Sigmoid colon (tissue), 6 donors: ENCODE measurements at regions not wholly inside any gene's neighbourhood (a gene's known extent, or its start where the extent isn't known, plus 50 kb on each side); places are given as distances from the start of the nearest gene placed in this dataset.

Experiments
- DNase-seq: peaks from one replicate; pipeline ENCODE4 v3.0.0-alpha.2; 2019
- H3K27ac ChIP-seq, 4 donors: fragments of 200-600 bp; sonication (generic); one replicate each; pipeline ENCODE4 v1.5.1; 2016 to 2019; ENCODE audit warnings: mild to moderate bottlenecking in 1 of 4
- H3K27me3 ChIP-seq, 3 donors: fragments of 200-600 bp; sonication (generic); one replicate each; pipeline ENCODE4 v1.5.1; 2019; ENCODE audit warnings: mild to moderate bottlenecking in 1 of 3
- H3K36me3 ChIP-seq, 4 donors: fragments of 200-600 bp; sonication (generic); one replicate each; pipeline ENCODE4 v1.5.1; 2016 to 2019
- H3K4me1 ChIP-seq, 4 donors: fragments of 200-600 bp; sonication (generic); one replicate each; pipeline ENCODE4 v1.5.1; 2017 to 2019
- H3K4me3 ChIP-seq, 4 donors: fragments of 200-600 bp; sonication (generic); one replicate each; pipeline ENCODE4 v1.5.1; 2017 to 2019; ENCODE audit warnings: mild to moderate bottlenecking in 2 of 4, moderate library complexity in 1 of 4
- H3K9me3 ChIP-seq, 4 donors: fragments of 200-600 bp in 3 of 4; sonication (generic) in 3 of 4; one replicate each; pipeline versions ENCODE4 v1.5.1 to v1.6.1; 2013 to 2019
- CTCF ChIP-seq, 4 experiments: fragments of 450-650 bp in 3 of 4; fragments of 200-600 bp in 1 of 4; IDR thresholded peaks; one replicate each; pipeline ENCODE4 v1.5.1; 2016 to 2019; ENCODE audit warnings: antibody characterized with exemption in 4 of 4, mild to moderate bottlenecking in 3 of 4, moderate library complexity in 2 of 4
- EP300 ChIP-seq, 4 donors: sonication (generic); formaldehyde crosslinking; IDR thresholded peaks; one replicate each; pipeline ENCODE4 v1.6.1; 2017; ENCODE audit warnings: antibody characterized with exemption in 4 of 4
- POLR2A ChIP-seq, 2 donors: fragments of 450-650 bp; IDR thresholded peaks; one replicate each; pipeline ENCODE4 v1.6.1; 2016; ENCODE audit warnings: antibody characterized with exemption in 2 of 2, mild to moderate bottlenecking in 2 of 2, moderate library complexity in 2 of 2
- POLR2AphosphoS5 ChIP-seq, 4 donors: sonication (generic); formaldehyde crosslinking; IDR thresholded peaks; one replicate each; pipeline ENCODE4 v1.6.1; 2017; ENCODE audit warnings: antibody characterized with exemption in 4 of 4
- WGBS, 2 donors: extraction: QIAGEN DNeasy Blood & Tissue Kit; methylation state at CpG; one replicate each; pipeline ENCODE4 v1.1.7; 2013; 5-methylcytosine and 5-hydroxymethylcytosine counted together
- intact Hi-C: fragments of 100-400 bp; cut with DNase I; formaldehyde crosslinking; loops from one replicate; pipeline ENCODE4 v1.15.1; 2023
- donor health status: healthy with polysubstance abuse.
- donor health status: healthy.

DNA sequence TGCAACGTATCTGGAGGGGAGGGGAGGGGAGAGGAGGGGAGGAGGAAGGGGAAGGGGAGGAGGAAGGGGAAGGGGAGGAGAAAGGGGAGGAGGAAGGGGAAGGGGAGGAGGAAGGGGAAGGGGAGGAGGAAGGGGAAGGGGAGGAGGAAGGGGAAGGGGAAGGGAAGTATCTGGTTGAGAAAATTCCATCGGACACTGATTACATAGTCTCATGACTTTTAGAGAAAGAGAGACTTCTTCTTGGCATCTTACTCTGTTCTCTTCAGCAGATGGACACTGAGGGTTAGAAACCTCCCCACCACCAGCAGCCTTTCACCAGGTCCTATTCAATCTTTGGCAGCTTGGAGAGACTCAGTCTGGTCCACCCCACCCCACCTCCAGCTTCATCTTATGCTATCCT is 296.3 kb downstream of the TNS1 start:
- 51 to 56% methylated on average over 2 of the region's 2 CpGs for WGBS, 2 donors
- H3K4me1 ChIP-seq: peaks cover 0 to 23% (median 18%) of the 10 kb centered on the region in 4 donors
- H3K27me3 ChIP-seq: no peaks in the 10 kb centered on the region
- no peaks in the 10 kb centered on the region for H3K9me3 ChIP-seq
- DNase-seq: no peak
- H3K36me3 ChIP-seq: no peaks in the 10 kb centered on the region
- intact Hi-C loops: no loop called here
- peak overlapping the region; percentile 16 to 62 (median 33) for H3K27ac ChIP-seq
- no peak for TF ChIP-seq EP300 (IDR thresholded peaks at IDR 0.05)
- H3K4me3 ChIP-seq: no peak overlapping the region

GRCh38 chr2:217706095-217706494 is 296.7 kb downstream of the TNS1 start:
- no peak for TF ChIP-seq CTCF (IDR thresholded peaks at IDR 0.05)
- no peak for TF ChIP-seq POLR2A (IDR thresholded peaks at IDR 0.05)
- no peak for TF ChIP-seq EP300 (IDR thresholded peaks at IDR 0.05)
- no peak for TF ChIP-seq POLR2AphosphoS5 (IDR thresholded peaks at IDR 0.05)
- Histone ChIP-seq H3K27ac (no peak overlapping the region), H3K27me3 (no peaks in the 10 kb centered on the region), H3K9me3 (no peaks in the 10 kb centered on the region), H3K4me3 (no peak overlapping the region), H3K36me3 (no peaks in the 10 kb centered on the region), H3K4me1 (peaks cover 0 to 19% (median 14%) of the 10 kb centered on the region in 4 donors)
- DNase-seq: no peak
- intact Hi-C loops: no loop called here
- WGBS, 2 donors: 82 to 85% methylated on average over 1 of the region's 1 CpG

DNA sequence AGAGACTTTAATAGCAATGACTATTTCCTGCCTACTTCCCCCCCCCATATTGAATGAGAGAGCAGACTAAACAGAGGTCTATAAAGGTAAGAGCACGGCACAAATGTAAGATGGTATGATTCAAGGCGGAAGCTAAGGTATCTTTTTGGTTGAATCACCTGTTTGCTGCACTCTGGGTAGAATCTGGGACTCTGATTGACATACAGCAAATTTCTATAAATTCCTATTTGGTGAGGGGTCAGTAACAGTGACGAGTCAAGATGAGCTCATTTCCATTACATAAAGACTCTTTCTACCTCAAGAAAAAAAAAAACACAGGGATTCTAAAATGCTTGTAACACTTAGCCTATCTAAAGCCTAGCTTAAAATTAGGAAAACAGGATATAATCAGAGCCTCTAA is 297.3 kb downstream of the TNS1 start:
- Histone ChIP-seq H3K27me3 (no peaks in the 10 kb centered on the region), H3K36me3 (no peaks in the 10 kb centered on the region), H3K27ac (no peak overlapping the region), H3K4me3 (no peak overlapping the region), H3K4me1 (peaks cover 0 to 16% (median 11%) of the 10 kb centered on the region in 4 donors), H3K9me3 (no peaks in the 10 kb centered on the region)
- TF ChIP-seq POLR2A (IDR thresholded peaks at IDR 0.05) (no peak), POLR2AphosphoS5 (IDR thresholded peaks at IDR 0.05) (no peak)
- 59 to 87% methylated on average over 3 of the region's 3 CpGs for WGBS, 2 donors
- intact Hi-C loops: no loop called here
- DNase-seq: no peak

DNA sequence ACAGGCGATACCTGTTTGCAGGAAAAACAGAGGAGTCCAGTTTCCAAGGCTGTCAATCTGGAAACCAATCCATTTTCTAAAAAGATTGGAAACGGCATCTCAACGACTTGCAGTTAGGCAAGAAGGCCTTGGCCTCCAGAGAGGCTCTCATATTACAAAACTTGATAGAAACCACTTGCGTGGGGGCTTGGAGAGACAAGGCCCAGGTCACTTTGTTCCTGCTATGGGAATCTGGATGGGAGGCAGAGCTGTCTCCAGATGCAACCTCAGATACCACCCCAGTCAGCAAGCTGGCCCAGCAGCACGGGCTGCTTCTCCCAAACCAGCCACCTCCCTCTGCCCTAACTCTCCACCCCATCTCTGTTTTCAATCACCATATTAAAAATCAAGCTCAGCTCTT is 298.8 kb downstream of the TNS1 start:
- 67 to 83% methylated on average over 5 of the region's 5 CpGs for WGBS, 2 donors
- intact Hi-C loops: no loop called here
- DNase-seq: no peak
- Histone ChIP-seq H3K27me3 (no peaks in the 10 kb centered on the region), H3K27ac (no peak overlapping the region), H3K4me1 (peaks cover 0 to 20% (median 13%) of the 10 kb centered on the region in 4 donors), H3K36me3 (no peaks in the 10 kb centered on the region), H3K4me3 (no peak overlapping the region), H3K9me3 (no peaks in the 10 kb centered on the region)
- TF ChIP-seq POLR2AphosphoS5 (IDR thresholded peaks at IDR 0.05) (no peak), POLR2A (IDR thresholded peaks at IDR 0.05) (no peak), CTCF (IDR thresholded peaks at IDR 0.05) (no peak), EP300 (IDR thresholded peaks at IDR 0.05) (no peak)

DNA sequence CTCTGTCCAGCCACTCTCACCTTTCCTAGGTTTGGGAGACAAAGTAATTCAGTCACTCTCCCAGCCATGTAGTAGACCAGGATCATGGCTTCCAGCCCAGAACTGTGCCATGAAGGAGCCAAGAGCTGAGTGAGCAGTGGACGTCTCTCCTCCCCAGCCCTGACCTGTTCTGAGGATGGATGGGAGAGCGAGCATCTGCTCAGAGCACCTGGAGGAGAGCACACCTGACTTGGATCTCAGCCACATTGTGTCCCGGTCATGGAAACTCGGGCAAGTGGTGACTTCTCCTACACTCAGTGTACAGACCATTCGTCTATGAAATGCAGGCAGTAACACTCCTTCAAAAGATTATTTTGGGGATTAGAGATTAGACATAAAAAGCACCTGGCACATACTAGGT is 299.7 kb downstream of the TNS1 start:
- H3K4me1 ChIP-seq: peaks cover 0 to 27% (median 14%) of the 10 kb centered on the region in 4 donors
- intact Hi-C loops: no loop called here
- DNase-seq: no peak
- no peak overlapping the region for H3K27ac ChIP-seq
- no peaks in the 10 kb centered on the region for H3K27me3 ChIP-seq
- no peaks in the 10 kb centered on the region for H3K9me3 ChIP-seq
- no peaks in the 10 kb centered on the region for H3K36me3 ChIP-seq
- WGBS, 2 donors: 77 to 91% methylated on average over 5 of the region's 5 CpGs
- H3K4me3 ChIP-seq: no peak overlapping the region
- TF ChIP-seq EP300 (IDR thresholded peaks at IDR 0.05): no peak
- no peak for TF ChIP-seq POLR2AphosphoS5 (IDR thresholded peaks at IDR 0.05)
- no peak for TF ChIP-seq CTCF (IDR thresholded peaks at IDR 0.05)
- no peak for TF ChIP-seq POLR2A (IDR thresholded peaks at IDR 0.05)

DNA sequence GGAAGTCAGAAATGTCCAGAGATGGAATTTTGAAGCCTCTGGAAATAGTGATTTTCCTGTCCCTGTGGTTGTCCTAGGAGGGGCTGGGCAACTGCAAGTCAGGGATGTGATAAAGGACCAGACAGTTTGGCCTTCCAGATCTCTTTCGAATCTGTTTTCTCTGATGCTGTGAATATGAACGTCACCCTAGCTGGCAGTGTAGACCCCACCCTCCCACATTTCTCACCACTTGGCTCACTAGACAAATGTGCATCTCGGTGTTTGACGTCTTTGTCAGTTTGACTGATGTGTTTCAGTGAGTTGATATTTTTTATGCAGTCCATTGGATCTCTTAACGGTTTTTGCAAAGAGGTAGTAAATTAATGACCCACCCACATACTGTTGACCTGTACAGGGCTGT is 301.2 kb downstream of the TNS1 start:
- WGBS, 2 donors: 72 to 83% methylated on average over 5 of the region's 5 CpGs
- Histone ChIP-seq H3K27ac (no peak overlapping the region), H3K9me3 (no peaks in the 10 kb centered on the region), H3K4me3 (no peak overlapping the region), H3K4me1 (peaks cover 0 to 17% (median 3%) of the 10 kb centered on the region in 4 donors), H3K27me3 (no peaks in the 10 kb centered on the region), H3K36me3 (no peaks in the 10 kb centered on the region)
- TF ChIP-seq EP300 (IDR thresholded peaks at IDR 0.05): no peak
- TF ChIP-seq CTCF (IDR thresholded peaks at IDR 0.05): no peak
- no peak for TF ChIP-seq POLR2A (IDR thresholded peaks at IDR 0.05)
- no peak for TF ChIP-seq POLR2AphosphoS5 (IDR thresholded peaks at IDR 0.05)
- intact Hi-C loops: no loop called here
- no peak for DNase-seq
